CD4-positive, alpha-beta memory T cell (primary cell): ENCODE measurements at regions not wholly inside any gene's neighbourhood (a gene's known extent, or its start where the extent isn't known, plus 50 kb on each side); places are given as distances from the start of the nearest gene placed in this dataset.

Source experiments
- CTCF ChIA-PET: fragments of 350-600 bp; sonication (Branson Sonifier 250); formaldehyde crosslinking; loops from one replicate; lab custom pipeline; 2021; ENCODE audit warnings: inconsistent platforms; ENCODE audit not compliant: partially characterized antibody; lab: Charles Lee
- POLR2A ChIA-PET: fragments of 350-600 bp; sonication (Branson Sonifier 250); formaldehyde crosslinking; loops from one replicate; lab custom pipeline; 2021; ENCODE audit not compliant: partially characterized antibody; lab: Charles Lee
- DNase-seq, 5 donors: peaks; one replicate each; pipeline versions ENCODE4 v3.0.0 to v3.0.0-alpha.2; 2020 to 2022; ENCODE audit warnings: mixed read lengths in 1 of 5
- H3K27ac ChIP-seq: one replicate; pipeline ENCODE4 v1.7.0; 2013; ENCODE audit warnings: low read depth, low read length
- H3K27me3 ChIP-seq: 2 replicates; pipeline ENCODE4 v1.7.0; 2013; ENCODE audit warnings: mild to moderate bottlenecking, low read length, moderate library complexity; ENCODE audit not compliant: insufficient read depth
- H3K36me3 ChIP-seq: 2 replicates; pipeline ENCODE4 v1.7.0; 2013; ENCODE audit warnings: mild to moderate bottlenecking, low read length, moderate library complexity; ENCODE audit not compliant: insufficient read depth
- H3K4me1 ChIP-seq: 2 replicates; pipeline ENCODE4 v1.7.0; 2013; ENCODE audit warnings: mild to moderate bottlenecking, low read length, moderate library complexity; ENCODE audit not compliant: insufficient read depth
- H3K4me3 ChIP-seq, 2 donors: one replicate each; pipeline ENCODE4 v1.7.0; 2013; ENCODE audit warnings: low read length in 2 of 2, mild to moderate bottlenecking in 1 of 2
- H3K9me3 ChIP-seq, 2 donors: one replicate each; pipeline ENCODE4 v1.7.0; 2013; ENCODE audit warnings: low read length in 2 of 2, control low read depth in 1 of 2; ENCODE audit not compliant: control insufficient read depth in 1 of 2
- H3K27ac Mint-ChIP-seq, 7 donors: one replicate each; pipeline ENCODE4 v1.8.0; 2020 to 2021; ENCODE audit warnings: mixed read lengths in 7 of 7, mild to moderate bottlenecking in 6 of 7, inconsistent platforms in 3 of 7, moderate library complexity in 3 of 7
- H3K27me3 Mint-ChIP-seq, 2 donors: one replicate each; pipeline ENCODE4 v1.8.0; 2020 to 2021; ENCODE audit warnings: mixed read lengths in 2 of 2
- H3K36me3 Mint-ChIP-seq, 2 donors: one replicate each; pipeline ENCODE4 v1.8.0; 2020 to 2021; ENCODE audit warnings: mixed read lengths in 2 of 2, inconsistent platforms in 1 of 2, mild to moderate bottlenecking in 1 of 2
- H3K4me1 Mint-ChIP-seq, 4 donors: one replicate each; pipeline ENCODE4 v1.8.0; 2020 to 2021; ENCODE audit warnings: mixed read lengths in 4 of 4, mild to moderate bottlenecking in 1 of 4
- H3K4me3 Mint-ChIP-seq, 8 donors: one replicate each; pipeline ENCODE4 v1.8.0; 2020 to 2021; ENCODE audit warnings: mixed read lengths in 8 of 8, mild to moderate bottlenecking in 7 of 8, moderate library complexity in 6 of 8, inconsistent platforms in 3 of 8
- H3K9me3 Mint-ChIP-seq, 8 donors: one replicate each; pipeline ENCODE4 v1.8.0; 2020 to 2021; ENCODE audit warnings: mixed read lengths in 8 of 8, mild to moderate bottlenecking in 5 of 8, inconsistent platforms in 3 of 8, moderate library complexity in 1 of 8
- intact Hi-C: fragments of 100-400 bp; cut with micrococcal nuclease; formaldehyde crosslinking; loops from one replicate; pipeline ENCODE4 v1.15.1; 2023

- H3K27me3 Mint-ChIP-seq = no peaks in the 10 kb centered on the region
- intact Hi-C loops = no loop called here
- POLR2A ChIA-PET = no interaction called here
- Histone ChIP-seq H3K36me3 (no peaks in the 10 kb centered on the region), H3K9me3 (no peaks in the 10 kb centered on the region), H3K4me3 (no peak overlapping the region), H3K27me3 (no peaks in the 10 kb centered on the region), H3K27ac (no peak overlapping the region), H3K4me1 (no peaks in the 10 kb centered on the region)
- CTCF ChIA-PET = no interaction called here
- H3K4me3 Mint-ChIP-seq = no peak overlapping the region
- peaks cover 0 to 16% (median 3%) of the 10 kb centered on the region in 4 donors for H3K4me1 Mint-ChIP-seq
- peaks cover 0 to 8% (median 0%) of the 10 kb centered on the region in 8 donors for H3K9me3 Mint-ChIP-seq
- H3K36me3 Mint-ChIP-seq = no peaks in the 10 kb centered on the region
- no peak overlapping the region for H3K27ac Mint-ChIP-seq
- peak in 4 of 5 donors; percentile 46 to 55 (median 48) for DNase-seq
These were observed 1069.5 kb downstream of the FAM133A start for GRCh38 chrX:94743478-94743877.

GRCh38 chrX:94744786-94745185 is 1070.8 kb downstream of the FAM133A start:
- ChIA-PET CTCF (no interaction called here), POLR2A (no interaction called here)
- no peaks in the 10 kb centered on the region for H3K27me3 ChIP-seq
- H3K27ac ChIP-seq = no peak overlapping the region
- no peaks in the 10 kb centered on the region for H3K4me1 ChIP-seq
- intact Hi-C loops = no loop called here
- no peaks in the 10 kb centered on the region for H3K36me3 ChIP-seq
- Mint-ChIP-seq H3K27ac (no peak overlapping the region), H3K4me1 (peaks cover 0 to 16% (median 3%) of the 10 kb centered on the region in 4 donors), H3K9me3 (peaks cover 0 to 8% (median 0%) of the 10 kb centered on the region in 8 donors), H3K36me3 (no peaks in the 10 kb centered on the region), H3K27me3 (no peaks in the 10 kb centered on the region), H3K4me3 (no peak overlapping the region)
- no peak for DNase-seq
- H3K4me3 ChIP-seq = no peak overlapping the region
- no peaks in the 10 kb centered on the region for H3K9me3 ChIP-seq

- ChIA-PET CTCF (no interaction called here), POLR2A (no interaction called here)
- Mint-ChIP-seq H3K27me3 (no peaks in the 10 kb centered on the region), H3K4me3 (no peak overlapping the region), H3K36me3 (no peaks in the 10 kb centered on the region), H3K4me1 (no peaks in the 10 kb centered on the region), H3K27ac (no peak overlapping the region), H3K9me3 (peaks cover 0 to 10% (median 0%) of the 10 kb centered on the region in 8 donors)
- no peak for DNase-seq
- no peaks in the 10 kb centered on the region for H3K9me3 ChIP-seq
- H3K4me1 ChIP-seq = no peaks in the 10 kb centered on the region
- no peaks in the 10 kb centered on the region for H3K27me3 ChIP-seq
- H3K4me3 ChIP-seq = no peak overlapping the region
- no peaks in the 10 kb centered on the region for H3K36me3 ChIP-seq
- intact Hi-C loops = no loop called here
- no peak overlapping the region for H3K27ac ChIP-seq
These were observed 1077.6 kb downstream of the FAM133A start for GRCh38 chrX:94751611-94752010.

- ChIA-PET CTCF (no interaction called here), POLR2A (no interaction called here)
- Histone ChIP-seq H3K4me3 (no peak overlapping the region), H3K36me3 (no peaks in the 10 kb centered on the region), H3K4me1 (no peaks in the 10 kb centered on the region), H3K27me3 (no peaks in the 10 kb centered on the region), H3K9me3 (no peaks in the 10 kb centered on the region), H3K27ac (no peak overlapping the region)
- Mint-ChIP-seq H3K4me3 (no peak overlapping the region), H3K27me3 (no peaks in the 10 kb centered on the region), H3K9me3 (peaks cover 0 to 10% (median 0%) of the 10 kb centered on the region in 8 donors), H3K36me3 (no peaks in the 10 kb centered on the region), H3K4me1 (no peaks in the 10 kb centered on the region), H3K27ac (no peak overlapping the region)
- no peak for DNase-seq
- intact Hi-C loops = no loop called here
These were observed 1078.6 kb downstream of the FAM133A start for GRCh38 chrX:94752434-94753169.

- Mint-ChIP-seq H3K36me3 (no peaks in the 10 kb centered on the region), H3K27ac (no peak overlapping the region), H3K4me1 (no peaks in the 10 kb centered on the region), H3K27me3 (no peaks in the 10 kb centered on the region), H3K4me3 (no peak overlapping the region), H3K9me3 (peaks cover 0 to 10% (median 0%) of the 10 kb centered on the region in 8 donors)
- no peak overlapping the region for H3K27ac ChIP-seq
- POLR2A ChIA-PET = no interaction called here
- H3K9me3 ChIP-seq = no peaks in the 10 kb centered on the region
- H3K4me1 ChIP-seq = no peaks in the 10 kb centered on the region
- DNase-seq = no peak
- no peaks in the 10 kb centered on the region for H3K36me3 ChIP-seq
- no peaks in the 10 kb centered on the region for H3K27me3 ChIP-seq
- intact Hi-C loops = no loop called here
- no peak overlapping the region for H3K4me3 ChIP-seq
- CTCF ChIA-PET = no interaction called here
These were observed 1084.1 kb downstream of the FAM133A start for GRCh38 chrX:94758130-94758529.

- no peak overlapping the region for H3K4me3 Mint-ChIP-seq
- peaks cover 0 to 2% (median 0%) of the 10 kb centered on the region in 8 donors for H3K9me3 Mint-ChIP-seq
- ChIA-PET CTCF (no interaction called here), POLR2A (no interaction called here)
- H3K27ac ChIP-seq = no peak overlapping the region
- H3K36me3 ChIP-seq = no peaks in the 10 kb centered on the region
- no peaks in the 10 kb centered on the region for H3K27me3 Mint-ChIP-seq
- intact Hi-C loops = no loop called here
- no peaks in the 10 kb centered on the region for H3K36me3 Mint-ChIP-seq
- no peak overlapping the region for H3K4me3 ChIP-seq
- H3K27ac Mint-ChIP-seq = no peak overlapping the region
- H3K27me3 ChIP-seq = no peaks in the 10 kb centered on the region
- H3K4me1 Mint-ChIP-seq = no peaks in the 10 kb centered on the region
- no peaks in the 10 kb centered on the region for H3K9me3 ChIP-seq
- DNase-seq = no peak
- no peaks in the 10 kb centered on the region for H3K4me1 ChIP-seq
These were observed 1101.6 kb downstream of the FAM133A start for GRCh38 chrX:94775640-94776039.

- DNase-seq = no peak
- Histone ChIP-seq H3K9me3 (no peaks in the 10 kb centered on the region), H3K27me3 (no peaks in the 10 kb centered on the region), H3K4me3 (no peak overlapping the region), H3K36me3 (no peaks in the 10 kb centered on the region), H3K4me1 (no peaks in the 10 kb centered on the region), H3K27ac (no peak overlapping the region)
- CTCF ChIA-PET = no interaction called here
- Mint-ChIP-seq H3K27ac (no peak overlapping the region), H3K27me3 (no peaks in the 10 kb centered on the region), H3K4me1 (no peaks in the 10 kb centered on the region), H3K4me3 (no peak overlapping the region), H3K36me3 (no peaks in the 10 kb centered on the region), H3K9me3 (peaks cover 2 to 13% (median 6%) of the 10 kb centered on the region in 8 donors)
- intact Hi-C loops = no loop called here
- POLR2A ChIA-PET = no interaction called here
These were observed 1139.5 kb downstream of the FAM133A start for GRCh38 chrX:94813541-94813940.
